ENCODE measurements at regions not wholly inside any gene's neighbourhood (a gene's known extent, or its start where the extent isn't known, plus 50 kb on each side); places are given as distances from the start of the nearest gene placed in this dataset.

GRCh38 chr6:90432041-90432775 is 135.6 kb upstream of the BACH2 start:
- TF ChIP-seq CTCF (IDR thresholded peaks at IDR 0.05; ENCODE audit: poor library complexity), result no peak
- no peak for TF ChIP-seq EZH2 (IDR thresholded peaks at IDR 0.05; ENCODE audit: borderline replicate concordance)

Data from hepatocyte (in vitro differentiated cells).